ENCODE measurements at regions not wholly inside any gene's neighbourhood (a gene's known extent, or its start where the extent isn't known, plus 50 kb on each side); places are given as distances from the start of the nearest gene placed in this dataset.

GRCh38 chr16:72324578-72324977 is 152.6 kb upstream of the PMFBP1 start:
- TF ChIP-seq CTCF (conservative IDR thresholded peaks at IDR 0.05), result no peak
- no peak for TF ChIP-seq ZFX (IDR thresholded peaks at IDR 0.05)

Data from C4-2B (cell line).